ENCODE measurements at regions not wholly inside any gene's neighbourhood (a gene's known extent, or its start where the extent isn't known, plus 50 kb on each side); places are given as distances from the start of the nearest gene placed in this dataset.

GRCh38 chr21:28789523-28789922, 203.2 kb downstream of the LTN1 start:
- Histone ChIP-seq H2AFZ (ENCODE audit: low read length) (no peak overlapping the region), H3K36me3 (ENCODE audit: insufficient read depth, low read length) (no peaks in the 10 kb centered on the region)
- TF ChIP-seq EZH2phosphoT487 (IDR thresholded peaks at IDR 0.05; ENCODE audit: borderline replicate concordance): no peak
- no peak for TF ChIP-seq CTCF (conservative IDR thresholded peaks at IDR 0.05; ENCODE audit: low read length)

GRCh38 chr21:28788030-28788429, 204.6 kb downstream of the LTN1 start:
- H3K36me3 ChIP-seq (ENCODE audit: insufficient read depth, low read length): no peaks in the 10 kb centered on the region
- no peaks in the 10 kb centered on the region for H3K79me2 ChIP-seq (ENCODE audit: insufficient read depth, low read length)
- H3K9ac ChIP-seq (ENCODE audit: low read depth, low read length, poor library complexity, severe bottlenecking): no peak overlapping the region
- no peaks in the 10 kb centered on the region for H3K4me1 ChIP-seq (ENCODE audit: insufficient read depth, low read length, poor library complexity, severe bottlenecking)
- H2AFZ ChIP-seq (ENCODE audit: low read length): no peak overlapping the region
- no peaks in the 10 kb centered on the region for H3F3A ChIP-seq (ENCODE audit: low read depth)
- no peaks in the 10 kb centered on the region for H4K20me1 ChIP-seq (ENCODE audit: insufficient read depth, low read length, poor library complexity, severe bottlenecking)
- H3K9me2 ChIP-seq (replicated peaks; ENCODE audit: low read depth, low read length): no peaks in the 10 kb centered on the region
- no peaks in the 10 kb centered on the region for H3K9me3 ChIP-seq (ENCODE audit: insufficient read depth, low read depth, low read length)
- H3K27me3 ChIP-seq (ENCODE audit: insufficient read depth, low read length, poor library complexity, severe bottlenecking): no peaks in the 10 kb centered on the region
- H3K4me2 ChIP-seq (ENCODE audit: low read depth, low read length, poor library complexity, severe bottlenecking): no peak overlapping the region
- no peak overlapping the region for H3K4me3 ChIP-seq (ENCODE audit: low read length, poor library complexity, severe bottlenecking)
- TF ChIP-seq CTCF (conservative IDR thresholded peaks at IDR 0.05; ENCODE audit: low read length) (no peak), EZH2phosphoT487 (IDR thresholded peaks at IDR 0.05; ENCODE audit: borderline replicate concordance) (no peak)

More at GRCh38 chr21:28789523-28789922, 203.2 kb downstream of the LTN1 start:
- no peak overlapping the region for H3K4me2 ChIP-seq (ENCODE audit: low read depth, low read length, poor library complexity, severe bottlenecking)
- H4K20me1 ChIP-seq (ENCODE audit: insufficient read depth, low read length, poor library complexity, severe bottlenecking): no peaks in the 10 kb centered on the region
- H3F3A ChIP-seq (ENCODE audit: low read depth): no peaks in the 10 kb centered on the region
- H3K9ac ChIP-seq (ENCODE audit: low read depth, low read length, poor library complexity, severe bottlenecking): no peak overlapping the region
- no peaks in the 10 kb centered on the region for H3K27me3 ChIP-seq (ENCODE audit: insufficient read depth, low read length, poor library complexity, severe bottlenecking)
- no peaks in the 10 kb centered on the region for H3K9me3 ChIP-seq (ENCODE audit: insufficient read depth, low read depth, low read length)
- no peaks in the 10 kb centered on the region for H3K79me2 ChIP-seq (ENCODE audit: insufficient read depth, low read length)
- H3K4me3 ChIP-seq (ENCODE audit: low read length, poor library complexity, severe bottlenecking): no peak overlapping the region
- no peaks in the 10 kb centered on the region for H3K9me2 ChIP-seq (replicated peaks; ENCODE audit: low read depth, low read length)
- no peaks in the 10 kb centered on the region for H3K4me1 ChIP-seq (ENCODE audit: insufficient read depth, low read length, poor library complexity, severe bottlenecking)

- Histone ChIP-seq H2AFZ (ENCODE audit: low read length) (no peak overlapping the region), H3K79me2 (ENCODE audit: insufficient read depth, low read length) (no peaks in the 10 kb centered on the region), H3F3A (ENCODE audit: low read depth) (no peaks in the 10 kb centered on the region), H3K9ac (ENCODE audit: low read depth, low read length, poor library complexity, severe bottlenecking) (no peak overlapping the region), H3K27me3 (ENCODE audit: insufficient read depth, low read length, poor library complexity, severe bottlenecking) (no peaks in the 10 kb centered on the region), H3K4me3 (ENCODE audit: low read length, poor library complexity, severe bottlenecking) (no peak overlapping the region), H4K20me1 (ENCODE audit: insufficient read depth, low read length, poor library complexity, severe bottlenecking) (no peaks in the 10 kb centered on the region), H3K4me1 (ENCODE audit: insufficient read depth, low read length, poor library complexity, severe bottlenecking) (no peaks in the 10 kb centered on the region), H3K9me2 (replicated peaks; ENCODE audit: low read depth, low read length) (no peaks in the 10 kb centered on the region), H3K4me2 (ENCODE audit: low read depth, low read length, poor library complexity, severe bottlenecking) (no peak overlapping the region), H3K36me3 (ENCODE audit: insufficient read depth, low read length) (no peaks in the 10 kb centered on the region), H3K9me3 (ENCODE audit: insufficient read depth, low read depth, low read length) (no peaks in the 10 kb centered on the region)
- TF ChIP-seq CTCF (conservative IDR thresholded peaks at IDR 0.05; ENCODE audit: low read length) (no peak), EZH2phosphoT487 (IDR thresholded peaks at IDR 0.05; ENCODE audit: borderline replicate concordance) (no peak)
These were observed 209.0 kb downstream of the LTN1 start for GRCh38 chr21:28783641-28784185.

Data from Loucy (cell line).